TTC549 (cell line): ENCODE measurements at regions not wholly inside any gene's neighbourhood (a gene's known extent, or its start where the extent isn't known, plus 50 kb on each side); places are given as distances from the start of the nearest gene placed in this dataset.

Source experiments
- FAIRE-seq: peaks from 2 replicates; lab custom pipeline; 2012; peaks lifted over from hg19 to GRCh38; lab: Jason Lieb, UNC

- no peak for FAIRE-seq
These were observed 519.2 kb downstream of the OTOL1 start for GRCh38 chr3:162015856-162016255.

GRCh38 chr3:162019817-162020216 lies 523.2 kb downstream of the OTOL1 start:
- FAIRE-seq, result no peak

GRCh38 chr3:162021206-162021605 lies 524.6 kb downstream of the OTOL1 start:
- no peak for FAIRE-seq

GRCh38 chr3:162022911-162023310 lies 526.3 kb downstream of the OTOL1 start:
- no peak for FAIRE-seq

- no peak for FAIRE-seq
These were observed 533.1 kb downstream of the OTOL1 start for GRCh38 chr3:162029736-162030135.

GRCh38 chr3:162034368-162034767 lies 537.8 kb downstream of the OTOL1 start:
- FAIRE-seq, result no peak

- no peak for FAIRE-seq
These were observed 545.0 kb downstream of the OTOL1 start for GRCh38 chr3:162041622-162042021.

- no peak for FAIRE-seq
These were observed 556.0 kb downstream of the OTOL1 start for GRCh38 chr3:162052636-162053035.

- FAIRE-seq, result no peak
These were observed 576.1 kb downstream of the OTOL1 start for GRCh38 chr3:162072656-162073164.

- FAIRE-seq, result no peak
These were observed 576.9 kb downstream of the OTOL1 start for GRCh38 chr3:162073422-162073975.

GRCh38 chr3:162077108-162077507 lies 580.5 kb downstream of the OTOL1 start:
- no peak for FAIRE-seq

GRCh38 chr3:162082516-162082915 lies 585.9 kb downstream of the OTOL1 start:
- no peak for FAIRE-seq

- FAIRE-seq, result no peak
These were observed 590.8 kb downstream of the OTOL1 start for GRCh38 chr3:162087361-162087760.

- no peak for FAIRE-seq
These were observed 596.1 kb downstream of the OTOL1 start for GRCh38 chr3:162092751-162093150.

GRCh38 chr3:162094301-162094700 lies 597.7 kb downstream of the OTOL1 start:
- no peak for FAIRE-seq

GRCh38 chr3:162096874-162097273 lies 600.3 kb downstream of the OTOL1 start:
- FAIRE-seq, result no peak

GRCh38 chr3:162103808-162104207 lies 607.2 kb downstream of the OTOL1 start:
- FAIRE-seq, result no peak

GRCh38 chr3:162111861-162112260 lies 615.3 kb downstream of the OTOL1 start:
- no peak for FAIRE-seq

GRCh38 chr3:162112719-162113118 lies 616.1 kb downstream of the OTOL1 start:
- FAIRE-seq, result no peak

GRCh38 chr3:162117961-162118360 lies 621.4 kb downstream of the OTOL1 start:
- no peak for FAIRE-seq

- no peak for FAIRE-seq
These were observed 623.0 kb downstream of the OTOL1 start for GRCh38 chr3:162119651-162120050.

- FAIRE-seq, result no peak
These were observed 625.8 kb downstream of the OTOL1 start for GRCh38 chr3:162122405-162122804.

- FAIRE-seq, result no peak
These were observed 629.2 kb downstream of the OTOL1 start for GRCh38 chr3:162125790-162126189.

GRCh38 chr3:162130582-162130981 lies 634.0 kb downstream of the OTOL1 start:
- FAIRE-seq, result no peak

- FAIRE-seq, result no peak
These were observed 636.4 kb downstream of the OTOL1 start for GRCh38 chr3:162132981-162133380.
